ENCODE measurements at regions not wholly inside any gene's neighbourhood (a gene's known extent, or its start where the extent isn't known, plus 50 kb on each side); places are given as distances from the start of the nearest gene placed in this dataset.
A peak's percentile ranks its signal among the peaks of the same experiment; 100 is the strongest.

GRCh38 chr19:30222428-30222873 is 149.7 kb upstream of the ZNF536 start:
- H3K27me3 ChIP-seq, result peaks cover 50 to 59% (median 55%) of the 10 kb centered on the region in 11 experiments
- H3K27ac ChIP-seq, result no peak overlapping the region
- TF ChIP-seq Cebpa-rat (IDR thresholded peaks at IDR 0.05), result no peak

GRCh38 chr19:30222992-30223865 is 149.0 kb upstream of the ZNF536 start:
- no peak for TF ChIP-seq Cebpa-rat (IDR thresholded peaks at IDR 0.05)
- Histone ChIP-seq H4K20me1 (peaks cover 0 to under 1% (median 0%) of the 10 kb centered on the region in 11 experiments; a peak in 2 of 22 replicates), H3K36me3 (no peaks in the 10 kb centered on the region), H3K4me2 (no peak overlapping the region), H3K27ac (no peak overlapping the region), H3K4me1 (no peaks in the 10 kb centered on the region; a peak in 1 of 20 replicates), H3K9me3 (replicated peaks in 1 of 11) (peaks cover 0 to 24% (median 16%) of the 10 kb centered on the region in 11 experiments; a peak in 17 of 22 replicates), H3K9ac (no peak overlapping the region), H3K4me3 (no peak overlapping the region), H3K27me3 (peaks cover 58 to 67% (median 63%) of the 10 kb centered on the region in 11 experiments)

More at GRCh38 chr19:30222428-30222873, 149.7 kb upstream of the ZNF536 start:
- Histone ChIP-seq H3K4me2 (no peak overlapping the region), H3K4me3 (no peak overlapping the region), H3K9me3 (replicated peaks in 1 of 11) (peaks cover 0 to 24% (median 13%) of the 10 kb centered on the region in 11 experiments; a peak in 17 of 22 replicates), H3K4me1 (no peaks in the 10 kb centered on the region; a peak in 1 of 20 replicates), H3K9ac (no peak overlapping the region), H3K36me3 (no peaks in the 10 kb centered on the region), H4K20me1 (no peaks in the 10 kb centered on the region; a peak in 2 of 22 replicates)

GRCh38 chr19:30223866-30224688 is 148.1 kb upstream of the ZNF536 start:
- peaks cover 0 to 6% (median 0%) of the 10 kb centered on the region in 11 experiments; a peak in 3 of 22 replicates for H4K20me1 ChIP-seq
- TF ChIP-seq Cebpa-rat (IDR thresholded peaks at IDR 0.05), result no peak
- H3K9me3 ChIP-seq (replicated peaks in 1 of 11), result peaks cover 0 to 29% (median 16%) of the 10 kb centered on the region in 11 experiments; a peak in 17 of 22 replicates
- H3K4me3 ChIP-seq, result no peak overlapping the region
- no peaks in the 10 kb centered on the region for H3K36me3 ChIP-seq
- no peak overlapping the region for H3K9ac ChIP-seq
- no peak overlapping the region for H3K4me2 ChIP-seq
- no peaks in the 10 kb centered on the region; a peak in 1 of 20 replicates for H3K4me1 ChIP-seq
- peaks cover 67 to 75% (median 72%) of the 10 kb centered on the region in 11 experiments for H3K27me3 ChIP-seq
- H3K27ac ChIP-seq, result no peak overlapping the region

GRCh38 chr19:30224689-30225606 is 147.2 kb upstream of the ZNF536 start:
- H3K27me3 ChIP-seq, result peaks cover 75 to 84% (median 80%) of the 10 kb centered on the region in 11 experiments
- H3K9me3 ChIP-seq (replicated peaks in 1 of 11), result peaks cover 0 to 29% (median 16%) of the 10 kb centered on the region in 11 experiments; a peak in 17 of 22 replicates
- H3K4me1 ChIP-seq, result no peaks in the 10 kb centered on the region; a peak in 1 of 20 replicates
- H4K20me1 ChIP-seq, result peaks cover 0 to 6% (median 0%) of the 10 kb centered on the region in 11 experiments; a peak in 4 of 22 replicates
- TF ChIP-seq Cebpa-rat (IDR thresholded peaks at IDR 0.05), result no peak
- no peak overlapping the region for H3K4me3 ChIP-seq
- H3K27ac ChIP-seq, result no peak overlapping the region
- no peak overlapping the region for H3K4me2 ChIP-seq
- H3K9ac ChIP-seq, result no peak overlapping the region
- no peaks in the 10 kb centered on the region for H3K36me3 ChIP-seq

- H3K4me3 ChIP-seq, result no peak overlapping the region
- no peaks in the 10 kb centered on the region for H3K36me3 ChIP-seq
- peaks cover 83 to 92% (median 88%) of the 10 kb centered on the region in 11 experiments for H3K27me3 ChIP-seq
- H3K27ac ChIP-seq, result no peak overlapping the region
- peaks cover 0 to 29% (median 16%) of the 10 kb centered on the region in 11 experiments; a peak in 17 of 22 replicates for H3K9me3 ChIP-seq (replicated peaks in 1 of 11)
- TF ChIP-seq Cebpa-rat (IDR thresholded peaks at IDR 0.05), result no peak
- no peak overlapping the region for H3K4me2 ChIP-seq
- H3K9ac ChIP-seq, result no peak overlapping the region
- H4K20me1 ChIP-seq, result peaks cover 0 to 6% (median 0%) of the 10 kb centered on the region in 11 experiments; a peak in 5 of 22 replicates
- no peaks in the 10 kb centered on the region; a peak in 1 of 20 replicates for H3K4me1 ChIP-seq
Observed at GRCh38 chr19:30225676-30226463, 146.3 kb upstream of the ZNF536 start.

GRCh38 chr19:30226464-30227011 is 145.6 kb upstream of the ZNF536 start:
- Histone ChIP-seq H3K4me1 (no peaks in the 10 kb centered on the region; a peak in 1 of 20 replicates), H3K9me3 (replicated peaks in 1 of 11) (peaks cover 0 to 29% (median 16%) of the 10 kb centered on the region in 11 experiments; a peak in 17 of 22 replicates), H3K4me2 (peak overlapping the region in 4 of 11 experiments; percentile 56 to 84 (median 64); a peak in 3 of 22 replicates), H3K27me3 (peaks cover 83 to 97% (median 92%) of the 10 kb centered on the region in 11 experiments), H3K27ac (no peak overlapping the region), H3K9ac (no peak overlapping the region), H4K20me1 (peaks cover 0 to 6% (median 0%) of the 10 kb centered on the region in 11 experiments; a peak in 6 of 22 replicates), H3K4me3 (no peak overlapping the region; a peak in 3 of 20 replicates), H3K36me3 (no peaks in the 10 kb centered on the region)
- no peak for TF ChIP-seq Cebpa-rat (IDR thresholded peaks at IDR 0.05)

- TF ChIP-seq Cebpa-rat (IDR thresholded peaks at IDR 0.05), result no peak
Observed at GRCh38 chr19:30227012-30227621, 145.1 kb upstream of the ZNF536 start.

More at GRCh38 chr19:30227012-30227621, 145.1 kb upstream of the ZNF536 start:
- H3K27ac ChIP-seq, result no peak overlapping the region
- peaks cover 83 to 94% (median 90%) of the 10 kb centered on the region in 11 experiments for H3K27me3 ChIP-seq
- H4K20me1 ChIP-seq, result peaks cover 0 to 8% (median 0%) of the 10 kb centered on the region in 11 experiments; a peak in 6 of 22 replicates
- no peaks in the 10 kb centered on the region for H3K36me3 ChIP-seq
- H3K4me3 ChIP-seq, result peak overlapping the region; percentile 46 to 68 (median 55); a peak in 19 of 20 replicates
- H3K9me3 ChIP-seq (replicated peaks in 1 of 11), result peaks cover 0 to 29% (median 16%) of the 10 kb centered on the region in 11 experiments; a peak in 17 of 22 replicates
- peak overlapping the region; percentile 55 to 84 (median 66) for H3K4me2 ChIP-seq
- no peaks in the 10 kb centered on the region; a peak in 1 of 20 replicates for H3K4me1 ChIP-seq
- H3K9ac ChIP-seq, result peak overlapping the region in 6 of 11 experiments; percentile 11 to 53 (median 36); a peak in 7 of 22 replicates

All from BLaER1 treated with 17β-estradiol and CSF1 and Interleukin-3, amounts not matched to agents 10 nM and 100 nM (cell line).